Ishikawa (cell line): ENCODE measurements at regions not wholly inside any gene's neighbourhood (a gene's known extent, or its start where the extent isn't known, plus 50 kb on each side); places are given as distances from the start of the nearest gene placed in this dataset.
A peak's percentile ranks its signal among the peaks of the same experiment; 100 is the strongest.

ENCODE experiments used
- CEBPB ChIP-seq: IDR thresholded peaks from 2 replicates; pipeline ENCODE4 v1.6.1; 2012
- CREB1 ChIP-seq: IDR thresholded peaks from 2 replicates; pipeline ENCODE4 v1.6.1; 2012; ENCODE audit warnings: low read depth
- EGR1 ChIP-seq: IDR thresholded peaks from 2 replicates; pipeline ENCODE4 v1.6.1; 2012
- EP300 ChIP-seq: IDR thresholded peaks from 2 replicates; pipeline ENCODE4 v1.6.1; 2012; ENCODE audit warnings: borderline replicate concordance
- FOXM1 ChIP-seq: IDR thresholded peaks from 2 replicates; pipeline ENCODE4 v1.6.1; 2012; ENCODE audit warnings: low read depth, borderline replicate concordance
- NFIC ChIP-seq: IDR thresholded peaks from 2 replicates; pipeline ENCODE4 v1.6.1; 2012
- RAD21 ChIP-seq: IDR thresholded peaks from 2 replicates; pipeline ENCODE4 v1.6.1; 2012; ENCODE audit warnings: low read depth
- TAF1 ChIP-seq: IDR thresholded peaks from 2 replicates; pipeline ENCODE4 v1.6.1; 2012; ENCODE audit warnings: low read depth, mild to moderate bottlenecking
- TCF12 ChIP-seq: IDR thresholded peaks from 2 replicates; pipeline ENCODE4 v1.6.1; 2012; ENCODE audit warnings: low read depth
- TEAD4 ChIP-seq: IDR thresholded peaks from 2 replicates; pipeline ENCODE4 v1.6.1; 2012
- USF1 ChIP-seq: IDR thresholded peaks from 2 replicates; pipeline ENCODE4 v1.6.1; 2012
- YY1 ChIP-seq: IDR thresholded peaks from 2 replicates; pipeline ENCODE4 v1.6.1; 2012; ENCODE audit warnings: low read depth
- ZBTB7A ChIP-seq: IDR thresholded peaks from 2 replicates; pipeline ENCODE4 v1.6.1; 2012; ENCODE audit warnings: low read depth
- TF ChIP-seq, protein P1 (sequence below): IDR thresholded peaks from 2 replicates; pipeline ENCODE4 v1.6.1; 2012; ENCODE audit warnings: low read depth, mild to moderate bottlenecking
- TF ChIP-seq, protein P2 (sequence below): IDR thresholded peaks from 2 replicates; pipeline ENCODE4 v1.6.1; 2012

GRCh38 chr2:136389809-136390208 is 271.9 kb upstream of the CXCR4 start:
- no peak for TF ChIP-seq TCF12
- no peak for TF ChIP-seq FOXM1
- TF ChIP-seq, protein P1, sequence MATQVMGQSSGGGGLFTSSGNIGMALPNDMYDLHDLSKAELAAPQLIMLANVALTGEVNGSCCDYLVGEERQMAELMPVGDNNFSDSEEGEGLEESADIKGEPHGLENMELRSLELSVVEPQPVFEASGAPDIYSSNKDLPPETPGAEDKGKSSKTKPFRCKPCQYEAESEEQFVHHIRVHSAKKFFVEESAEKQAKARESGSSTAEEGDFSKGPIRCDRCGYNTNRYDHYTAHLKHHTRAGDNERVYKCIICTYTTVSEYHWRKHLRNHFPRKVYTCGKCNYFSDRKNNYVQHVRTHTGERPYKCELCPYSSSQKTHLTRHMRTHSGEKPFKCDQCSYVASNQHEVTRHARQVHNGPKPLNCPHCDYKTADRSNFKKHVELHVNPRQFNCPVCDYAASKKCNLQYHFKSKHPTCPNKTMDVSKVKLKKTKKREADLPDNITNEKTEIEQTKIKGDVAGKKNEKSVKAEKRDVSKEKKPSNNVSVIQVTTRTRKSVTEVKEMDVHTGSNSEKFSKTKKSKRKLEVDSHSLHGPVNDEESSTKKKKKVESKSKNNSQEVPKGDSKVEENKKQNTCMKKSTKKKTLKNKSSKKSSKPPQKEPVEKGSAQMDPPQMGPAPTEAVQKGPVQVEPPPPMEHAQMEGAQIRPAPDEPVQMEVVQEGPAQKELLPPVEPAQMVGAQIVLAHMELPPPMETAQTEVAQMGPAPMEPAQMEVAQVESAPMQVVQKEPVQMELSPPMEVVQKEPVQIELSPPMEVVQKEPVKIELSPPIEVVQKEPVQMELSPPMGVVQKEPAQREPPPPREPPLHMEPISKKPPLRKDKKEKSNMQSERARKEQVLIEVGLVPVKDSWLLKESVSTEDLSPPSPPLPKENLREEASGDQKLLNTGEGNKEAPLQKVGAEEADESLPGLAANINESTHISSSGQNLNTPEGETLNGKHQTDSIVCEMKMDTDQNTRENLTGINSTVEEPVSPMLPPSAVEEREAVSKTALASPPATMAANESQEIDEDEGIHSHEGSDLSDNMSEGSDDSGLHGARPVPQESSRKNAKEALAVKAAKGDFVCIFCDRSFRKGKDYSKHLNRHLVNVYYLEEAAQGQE: no peak
- no peak for TF ChIP-seq EP300

- TF ChIP-seq TAF1 (no peak), CEBPB (no peak), NFIC (no peak), YY1 (no peak), FOXM1 (no peak), TEAD4 (no peak), USF1 (no peak), EP300 (no peak), EGR1 (no peak), RAD21 (no peak), TCF12 (no peak), CREB1 (no peak), ZBTB7A (no peak)
- TF ChIP-seq, protein P2, sequence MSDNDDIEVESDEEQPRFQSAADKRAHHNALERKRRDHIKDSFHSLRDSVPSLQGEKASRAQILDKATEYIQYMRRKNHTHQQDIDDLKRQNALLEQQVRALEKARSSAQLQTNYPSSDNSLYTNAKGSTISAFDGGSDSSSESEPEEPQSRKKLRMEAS: no peak
- TF ChIP-seq, protein P1: no peak
Observed at GRCh38 chr2:136386046-136386445, 268.1 kb upstream of the CXCR4 start.

DNA sequence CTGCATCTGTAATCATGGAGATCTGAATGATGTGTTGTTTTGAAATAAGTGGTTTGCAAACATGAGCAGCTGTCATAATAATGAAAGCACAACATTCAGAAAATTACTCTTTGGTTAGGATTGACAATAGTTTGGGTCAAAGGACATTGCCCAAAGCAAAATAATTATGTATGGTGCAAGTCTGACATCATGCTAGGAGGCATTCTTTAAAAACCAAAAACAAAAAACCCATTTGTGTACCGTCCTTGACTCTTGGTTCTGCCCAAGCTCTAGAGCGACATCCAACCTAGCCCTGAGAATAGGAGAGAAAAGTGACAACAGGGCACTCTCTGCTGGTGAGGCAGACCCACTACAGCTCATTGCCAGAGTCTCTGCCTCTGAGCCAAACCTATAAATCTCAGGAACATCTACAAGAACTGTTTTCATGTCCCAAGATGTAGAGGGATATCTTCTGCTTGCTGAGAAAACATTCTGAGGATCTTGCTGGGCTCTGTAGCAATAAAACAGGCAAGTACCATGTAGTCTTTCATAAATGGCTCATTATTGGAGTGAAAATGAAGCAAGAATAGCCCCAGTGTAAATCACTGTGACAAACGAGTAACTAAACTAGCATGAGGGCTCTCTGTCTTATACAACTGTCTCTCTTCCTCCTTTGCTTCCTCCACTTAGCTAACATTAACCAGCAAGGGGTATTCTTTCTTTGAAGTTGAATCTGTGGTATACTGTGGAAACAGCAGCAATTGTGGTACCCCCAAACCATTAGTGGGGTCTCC is 266.8 kb upstream of the CXCR4 start:
- TF ChIP-seq RAD21 (peak; percentile 89), ZBTB7A (no peak)

GRCh38 chr2:136383167-136383566 is 265.2 kb upstream of the CXCR4 start:
- TF ChIP-seq USF1 (no peak), FOXM1 (no peak), TAF1 (no peak), EP300 (no peak), RAD21 (no peak)
- TF ChIP-seq, protein P1: no peak

GRCh38 chr2:136381722-136382633 is 264.0 kb upstream of the CXCR4 start:
- TF ChIP-seq EGR1 (no peak), CEBPB (no peak), EP300 (no peak), YY1 (no peak), ZBTB7A (no peak), NFIC (no peak), TCF12 (no peak), CREB1 (no peak)
- TF ChIP-seq, protein P1: no peak
